HepG2 (cell line): ENCODE measurements at regions not wholly inside any gene's neighbourhood (a gene's known extent, or its start where the extent isn't known, plus 50 kb on each side); places are given as distances from the start of the nearest gene placed in this dataset.

ENCODE experiments used
- ATAC-seq: fragments of 200-7000 bp; cut with Tn5 transposase; 3 replicates; pipeline ENCODE4 v1.9.1; 2020; ENCODE audit warnings: mild to moderate bottlenecking, moderate library complexity
- BruUV-seq: library from RNA; stranded (reverse); fragments of 400-500 nt; replicated peaks from 2 replicates; lab custom pipeline; 2021; lab: Mats Ljungman, UMichigan
- CTCF ChIA-PET: fragments of 300-600 bp; formaldehyde crosslinking; extraction: SDS; loops from one replicate; lab custom pipeline; 2021; ENCODE audit warnings: low total read pairs, inconsistent platforms, low intra/inter-chr PET ratio; lab: Yijun Ruan, JAX
- POLR2A ChIA-PET: fragments of 350-600 bp; sonication (Branson Sonifier 250); formaldehyde crosslinking; loops from one replicate; lab custom pipeline; 2020; ENCODE audit warnings: antibody characterized with exemption, inconsistent platforms; lab: Yijun Ruan, JAX
- DNase-seq: peaks from one replicate; pipeline ENCODE4 v3.0.0-alpha.2; 2015; ENCODE audit warnings: low spot score
- FAIRE-seq: peaks from 3 replicates; lab custom pipeline; 2011; peaks lifted over from hg19 to GRCh38; lab: Jason Lieb, UNC
- H2AFZ ChIP-seq: one replicate; pipeline ENCODE4 v1.6.1; 2011; ENCODE audit warnings: low read length, inconsistent platforms
- H3K27ac ChIP-seq: fragments of 300-600 bp; 3 replicates; pipeline ENCODE4 v1.8.0; 2011; ENCODE audit warnings: mixed run types, mild to moderate bottlenecking, mixed read lengths, low read length, inconsistent platforms; ENCODE audit not compliant: insufficient read depth; ENCODE audit errors: extremely low read length
- H3K27me3 ChIP-seq, 2 experiments: fragments of 200-600 bp in 1 of 2; 2 replicates in 1 of 2; 3 replicates in 1 of 2; pipeline versions ENCODE4 v1.6.0 to v1.8.0; 2011; ENCODE audit warnings: low read length in 2 of 2, mild to moderate bottlenecking in 2 of 2, moderate library complexity in 2 of 2, inconsistent platforms in 1 of 2; ENCODE audit not compliant: insufficient read depth in 2 of 2, control insufficient read depth in 1 of 2
- H3K36me3 ChIP-seq, 2 experiments: fragments of 200-600 bp in 1 of 2; replicated peaks in 1 of 2; 2 replicates in 1 of 2; 3 replicates in 1 of 2; pipeline versions ENCODE4 v1.5.1 to v1.8.0; 2011; ENCODE audit warnings: low read length in 2 of 2, inconsistent platforms in 1 of 2; ENCODE audit not compliant: insufficient read depth in 2 of 2, control insufficient read depth in 1 of 2
- H3K4me1 ChIP-seq: 2 replicates; pipeline ENCODE4 v1.5.1; 2012; ENCODE audit warnings: low read length, inconsistent platforms; ENCODE audit not compliant: insufficient read depth
- H3K4me2 ChIP-seq: 2 replicates; pipeline ENCODE4 v1.6.0; 2011; ENCODE audit warnings: low read depth, low read length, inconsistent platforms
- H3K4me3 ChIP-seq, 3 experiments: fragments of 200-600 bp in 1 of 3; sonication (generic), shearing (Covaris generic) in 1 of 3; replicated peaks in 1 of 3; 2 replicates each; pipeline ENCODE4 v1.5.1; 2011 to 2016; ENCODE audit warnings: low read length in 3 of 3, inconsistent platforms in 2 of 3, low read depth in 2 of 3, mild to moderate bottlenecking in 2 of 3, control low read depth in 1 of 3, mixed read lengths in 1 of 3; ENCODE audit not compliant: insufficient read depth in 1 of 3
- H3K79me2 ChIP-seq: one replicate; pipeline ENCODE4 v1.6.1; 2011; ENCODE audit warnings: low read length, inconsistent platforms; ENCODE audit not compliant: insufficient read depth
- H3K9ac ChIP-seq: 2 replicates; pipeline ENCODE4 v1.6.0; 2011; ENCODE audit warnings: mild to moderate bottlenecking, low read depth, low read length, inconsistent platforms; ENCODE audit not compliant: insufficient read depth
- H3K9me3 ChIP-seq: 2 replicates; pipeline ENCODE4 v1.5.1; 2012; ENCODE audit warnings: mild to moderate bottlenecking, low read length
- H4K20me1 ChIP-seq: 2 replicates; pipeline ENCODE4 v1.6.0; 2011; ENCODE audit warnings: inconsistent platforms, mild to moderate bottlenecking, low read length, moderate library complexity; ENCODE audit not compliant: insufficient read depth
- ATF2 ChIP-seq: sonication (generic); formaldehyde crosslinking; IDR thresholded peaks from 2 replicates; pipeline ENCODE4 v1.4.0; 2020; ENCODE audit warnings: missing genetic modification reagents
- DBP ChIP-seq: sonication (generic); formaldehyde crosslinking; IDR thresholded peaks from 2 replicates; pipeline ENCODE4 v1.4.0; 2020; ENCODE audit warnings: missing genetic modification reagents; ENCODE audit errors: not compliant biosample characterization
- HNRNPLL ChIP-seq: fragments of 200-400 bp; formaldehyde crosslinking; IDR thresholded peaks from 2 replicates; pipeline ENCODE4 v1.6.1; 2017; ENCODE audit warnings: mild to moderate bottlenecking, low read depth, low read length; ENCODE audit not compliant: poor library complexity, severe bottlenecking
- MEIS1 ChIP-seq: sonication (generic); formaldehyde crosslinking; IDR thresholded peaks from 2 replicates; pipeline ENCODE4 v1.9.0; 2021; ENCODE audit warnings: mild to moderate bottlenecking, missing genetic modification reagents, moderate library complexity, borderline replicate concordance
- SP140L ChIP-seq: sonication (generic); formaldehyde crosslinking; IDR thresholded peaks from 2 replicates; pipeline ENCODE4 v1.4.0; 2020; ENCODE audit warnings: missing genetic modification reagents, borderline replicate concordance
- STAG1 ChIP-seq: sonication (generic); formaldehyde crosslinking; IDR thresholded peaks from 2 replicates; pipeline ENCODE4 v1.4.0; 2020; ENCODE audit warnings: missing genetic modification reagents
- TAF1 ChIP-seq: sonication (generic); formaldehyde crosslinking; IDR thresholded peaks from 2 replicates; pipeline ENCODE4 v1.4.0; 2020; ENCODE audit warnings: missing genetic modification reagents
- ZNF101 ChIP-seq: sonication (generic); formaldehyde crosslinking; IDR thresholded peaks from 2 replicates; pipeline ENCODE4 v1.4.0; 2020; ENCODE audit warnings: mild to moderate bottlenecking, low read depth, missing genetic modification reagents, borderline replicate concordance
- ZNF207 ChIP-seq: fragments of 450-650 bp; IDR thresholded peaks from 2 replicates; pipeline ENCODE4 v1.6.1; 2016; ENCODE audit warnings: antibody characterized with exemption, borderline replicate concordance
- ZNF552 ChIP-seq: sonication (generic); formaldehyde crosslinking; IDR thresholded peaks from 2 replicates; pipeline ENCODE4 v1.9.0; 2022; ENCODE audit warnings: missing genetic modification reagents, mild to moderate bottlenecking, borderline replicate concordance
- WGBS: methylation state at CpG from one replicate; pipeline ENCODE4 v1.1.6; 2017; ENCODE audit warnings: low lambda C conversion rate; 5-methylcytosine and 5-hydroxymethylcytosine counted together
- in situ Hi-C: cut with HindIII; loops from 2 replicates; pipeline ENCODE4 v1.10.0; 2017; ENCODE audit warnings: low pct_unique_long_range_greater_than_20kb; ENCODE audit not compliant: extremely low pct_ligation_motif_present
- intact Hi-C: fragments of 100-400 bp; cut with micrococcal nuclease; formaldehyde crosslinking; loops from one replicate; pipeline ENCODE4 v1.10.0; 2022; ENCODE audit not compliant: unreplicated experiment

GRCh38 chr2:106978647-106979046 lies 92.7 kb upstream of the ST6GAL2 start:
- H3K4me3 ChIP-seq = no peak overlapping the region
- no peaks in the 10 kb centered on the region for H3K4me1 ChIP-seq
- no TSS peak for BruUV-seq
- H3K9me3 ChIP-seq = no peaks in the 10 kb centered on the region
- intact Hi-C loops (no loop called here), in situ Hi-C loops (no loop called here)
- no peak overlapping the region for H3K9ac ChIP-seq
- no peaks in the 10 kb centered on the region; the same call in 1 of the 2 replicates for H4K20me1 ChIP-seq
- no peak overlapping the region for H3K27ac ChIP-seq
- no peak for DNase-seq
- no peak for FAIRE-seq
- POLR2A ChIA-PET = no interaction called here
- H3K79me2 ChIP-seq = no peaks in the 10 kb centered on the region
- ATAC-seq = no peak
- WGBS = 45% methylated on average over 13 of the region's 13 CpGs
- H2AFZ ChIP-seq = no peak overlapping the region
- H3K36me3 ChIP-seq = no peaks in the 10 kb centered on the region
- TF ChIP-seq SP140L (CRISPR knock-in tag) (no peak), ATF2 (CRISPR knock-in tag) (no peak), STAG1 (no peak), TAF1 (CRISPR knock-in tag) (no peak), HNRNPLL (no peak), DBP (CRISPR knock-in tag) (no peak), ZNF207 (no peak)
- CTCF ChIA-PET = no interaction called here
- no peak overlapping the region for H3K4me2 ChIP-seq
- no peaks in the 10 kb centered on the region for H3K27me3 ChIP-seq

- no peaks in the 10 kb centered on the region for H3K9me3 ChIP-seq
- no peaks in the 10 kb centered on the region for H3K79me2 ChIP-seq
- H3K27ac ChIP-seq = no peak overlapping the region
- H2AFZ ChIP-seq = no peak overlapping the region
- no peaks in the 10 kb centered on the region for H3K36me3 ChIP-seq
- H3K4me3 ChIP-seq = no peak overlapping the region
- WGBS = 2% methylated on average over 1 of the region's 1 CpG
- DNase-seq (no peak), FAIRE-seq (no peak), ATAC-seq (no peak)
- no peak overlapping the region for H3K9ac ChIP-seq
- H3K4me2 ChIP-seq = no peak overlapping the region
- H3K4me1 ChIP-seq = no peaks in the 10 kb centered on the region
- BruUV-seq = no TSS peak
- intact Hi-C loops (no loop called here), in situ Hi-C loops (no loop called here)
- H4K20me1 ChIP-seq = no peaks in the 10 kb centered on the region; the same call in 1 of the 2 replicates
- ChIA-PET CTCF (no interaction called here), POLR2A (no interaction called here)
- no peaks in the 10 kb centered on the region for H3K27me3 ChIP-seq
- TF ChIP-seq ZNF101 (CRISPR knock-in tag) (no peak), MEIS1 (CRISPR knock-in tag) (no peak), ZNF552 (CRISPR knock-in tag) (no peak)
Observed at GRCh38 chr2:106981491-106981890, 95.5 kb upstream of the ST6GAL2 start.
